Inferior parietal cortex (tissue), 1 donor: ENCODE measurements at regions not wholly inside any gene's neighbourhood (a gene's known extent, or its start where the extent isn't known, plus 50 kb on each side); places are given as distances from the start of the nearest gene placed in this dataset.
"Not testable (repeated sequence)": the region's sequence is repeated elsewhere in the genome, so short reads cannot be mapped to it uniquely, and the experiment has no call there.

Experiments used
- DNase-seq: peaks from one replicate; pipeline ENCODE4 v3.0.0-alpha.2; 2016; ENCODE audit errors: extremely low spot score

GRCh38 chr4:86413426-86413825 is 53.6 kb upstream of the MAPK10 start:
- DNase-seq, result not testable (repeated sequence)

- no peak for DNase-seq
Measured at GRCh38 chr4:86414686-86415085, 54.8 kb upstream of the MAPK10 start.

- no peak for DNase-seq
Measured at GRCh38 chr4:86416081-86416480, 56.2 kb upstream of the MAPK10 start.

- DNase-seq, result peak; percentile 27
Measured at GRCh38 chr4:86421461-86421860, 61.6 kb upstream of the MAPK10 start.

GRCh38 chr4:86431543-86432116 is 71.8 kb upstream of the MAPK10 start:
- DNase-seq, result no peak

GRCh38 chr4:86432559-86433134 is 72.8 kb upstream of the MAPK10 start:
- DNase-seq, result no peak

GRCh38 chr4:86439293-86439692 is 79.4 kb upstream of the MAPK10 start:
- no peak for DNase-seq

- peak; percentile 48 for DNase-seq
Measured at GRCh38 chr4:86441175-86441936, 81.5 kb upstream of the MAPK10 start.

- DNase-seq, result no peak
Measured at GRCh38 chr4:86442881-86443280, 83.0 kb upstream of the MAPK10 start.

- DNase-seq, result no peak
Measured at GRCh38 chr4:86443495-86443894, 83.6 kb upstream of the MAPK10 start.

- DNase-seq, result no peak
Measured at GRCh38 chr4:86446996-86447395, 87.1 kb upstream of the MAPK10 start.

GRCh38 chr4:86448871-86449270 is 89.0 kb upstream of the MAPK10 start:
- no peak for DNase-seq

GRCh38 chr4:86449746-86450588 is 90.1 kb upstream of the MAPK10 start:
- DNase-seq, result no peak

- no peak for DNase-seq
Measured at GRCh38 chr4:86450861-86451260, 91.0 kb upstream of the MAPK10 start.

GRCh38 chr4:86451560-86452330 is 91.9 kb upstream of the MAPK10 start:
- no peak for DNase-seq

GRCh38 chr4:86452422-86452891 is 92.6 kb upstream of the MAPK10 start:
- no peak for DNase-seq

- no peak for DNase-seq
Measured at GRCh38 chr4:86452924-86453531, 93.2 kb upstream of the MAPK10 start.

- not testable (repeated sequence) for DNase-seq
Measured at GRCh38 chr4:86453611-86454072, 93.8 kb upstream of the MAPK10 start.

- DNase-seq, result no peak
Measured at GRCh38 chr4:86461849-86462248, 102.0 kb upstream of the MAPK10 start.

GRCh38 chr4:86472377-86473019 is 112.6 kb upstream of the MAPK10 start:
- no peak for DNase-seq
